ENCODE measurements at regions not wholly inside any gene's neighbourhood (a gene's known extent, or its start where the extent isn't known, plus 50 kb on each side); places are given as distances from the start of the nearest gene placed in this dataset.
A peak's percentile ranks its signal among the peaks of the same experiment; 100 is the strongest.

DNA sequence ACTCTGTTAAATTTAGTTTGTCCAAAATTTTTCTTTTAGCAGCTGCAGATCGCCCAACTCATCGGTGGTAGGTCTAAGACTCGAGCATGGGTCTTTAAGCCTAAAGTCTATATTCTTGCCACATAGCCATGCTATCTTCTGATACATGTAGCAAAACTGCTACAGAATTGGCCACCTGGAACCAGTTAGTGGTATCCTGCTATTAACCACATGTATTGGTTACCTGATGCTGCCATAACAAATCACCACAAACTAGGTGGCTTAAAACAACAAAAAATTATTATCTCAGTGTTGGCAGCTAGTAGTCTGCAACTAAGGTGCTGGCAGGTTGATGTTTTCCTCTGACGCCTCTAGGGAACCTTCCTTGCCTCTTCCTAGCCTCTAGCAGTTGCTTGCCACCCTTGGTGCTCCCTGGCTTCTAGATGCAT is 96.7 kb upstream of the PIK3CG start:
- peak overlapping the region; percentile 14 to 82 for H4K8ac ChIP-seq (ENCODE audit: low read depth in 2 of 2, low read length in 2 of 2)
- H3K18ac ChIP-seq (ENCODE audit: low read depth, low read length) = peak overlapping the region; percentile 44
- H3K56ac ChIP-seq (ENCODE audit: extremely low read depth, insufficient read depth, low read length) = peak overlapping the region; percentile 27
- H3K36me3 ChIP-seq (ENCODE audit: control insufficient read depth, insufficient read depth, low read length) = no peaks in the 10 kb centered on the region
- peaks cover 29% of the 10 kb centered on the region for H3K4me1 ChIP-seq (ENCODE audit: control insufficient read depth, insufficient read depth, low read length)
- peak overlapping the region; percentile 85 for H2BK20ac ChIP-seq (ENCODE audit: low read depth, low read length)
- H3K4ac ChIP-seq (ENCODE audit: low read depth, low read length) = peak overlapping the region; percentile 85
- ChIA-PET POLR2A (ENCODE audit: unreplicated experiment) (no interaction called here), CTCF (interaction anchor here (0.6 to 0.7 kb wide), 3 partner anchors 12 to 592 kb away, joined by 3 read pairs; no protein-coding TSS in a partner anchor)
- peak overlapping the region; percentile 99 for H2BK5ac ChIP-seq (ENCODE audit: low read depth, low read length, poor library complexity, severe bottlenecking)
- ATAC-seq (ENCODE audit: low read depth) = no peak; the same call in 1 of the 2 replicates
- TF ChIP-seq NFE2L2 (IDR thresholded peaks at IDR 0.05; ENCODE audit: low read depth, low read length) (no peak), POLR2A (IDR thresholded peaks at IDR 0.05; ENCODE audit: low read depth, low read length) (no peak), SMC3 (IDR thresholded peaks at IDR 0.05; ENCODE audit: low read depth, low read length) (no peak), CEBPB (IDR thresholded peaks at IDR 0.05; ENCODE audit: low read depth, low read length) (no peak), MXI1 (IDR thresholded peaks at IDR 0.05; ENCODE audit: borderline replicate concordance, low read depth, low read length) (no peak)
- TF ChIP-seq, protein P1, sequence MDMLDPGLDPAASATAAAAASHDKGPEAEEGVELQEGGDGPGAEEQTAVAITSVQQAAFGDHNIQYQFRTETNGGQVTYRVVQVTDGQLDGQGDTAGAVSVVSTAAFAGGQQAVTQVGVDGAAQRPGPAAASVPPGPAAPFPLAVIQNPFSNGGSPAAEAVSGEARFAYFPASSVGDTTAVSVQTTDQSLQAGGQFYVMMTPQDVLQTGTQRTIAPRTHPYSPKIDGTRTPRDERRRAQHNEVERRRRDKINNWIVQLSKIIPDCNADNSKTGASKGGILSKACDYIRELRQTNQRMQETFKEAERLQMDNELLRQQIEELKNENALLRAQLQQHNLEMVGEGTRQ (IDR thresholded peaks at IDR 0.05; ENCODE audit: low read depth, low read length) = no peak
- peak overlapping the region; percentile 17; the same call in 1 of the 2 replicates for H3K4me3 ChIP-seq (ENCODE audit: insufficient read depth, low read depth, low read length)
- intact Hi-C loops (cut with micrococcal nuclease) (no loop called here), in situ Hi-C loops (cut with MboI; ENCODE audit: low sequenced_read_pairs) (no loop called here), dilution Hi-C loops (cut with HindIII; ENCODE audit: low sequenced_read_pairs, unreplicated experiment) (no loop called here)
- H2AK9ac ChIP-seq (replicated peaks; ENCODE audit: low read depth, low read length, poor library complexity) = no peak overlapping the region
- peak overlapping the region; percentile 89 for H2BK15ac ChIP-seq (ENCODE audit: low read depth, low read length)
- peak overlapping the region; percentile 94 for H2AK5ac ChIP-seq (ENCODE audit: low read depth, low read length)
- peak overlapping the region; percentile 84; the same call in 1 of the 2 replicates for H3K27ac ChIP-seq (ENCODE audit: insufficient read depth, low read length)
- peaks cover 27 to 55% of the 10 kb centered on the region in 2 experiments; a peak in 3 of 4 replicates for H3K79me1 ChIP-seq (ENCODE audit: low read depth in 1 of 2, low read length in 2 of 2)
- H3K23ac ChIP-seq (ENCODE audit: low read depth, low read length) = peak overlapping the region; percentile 65
- H4K5ac ChIP-seq (ENCODE audit: low read depth, low read length) = peak overlapping the region; percentile 36
- H3K14ac ChIP-seq (replicated peaks; ENCODE audit: low read depth, low read length) = peak overlapping the region; percentile 52
- H3K4me2 ChIP-seq (ENCODE audit: low read depth, low read length) = peak overlapping the region; percentile 82
- peaks cover 13% of the 10 kb centered on the region for H3K9me1 ChIP-seq (ENCODE audit: insufficient read depth, low read length)
- BruUV-seq (replicated peaks) = no TSS peak
- peak overlapping the region; percentile 88 for H4K91ac ChIP-seq (ENCODE audit: insufficient read depth, low read depth, low read length)
- H3K9ac ChIP-seq (ENCODE audit: low read depth, low read length) = no peak overlapping the region
- H3K27me3 ChIP-seq (ENCODE audit: control insufficient read depth, insufficient read depth, low read length) = no peaks in the 10 kb centered on the region
- H2AFZ ChIP-seq (replicated peaks; ENCODE audit: low read length, poor library complexity) = no peak overlapping the region
- H4K20me1 ChIP-seq (ENCODE audit: insufficient read depth, low read length) = no peaks in the 10 kb centered on the region
- H2BK120ac ChIP-seq (ENCODE audit: low read depth, low read length) = peak overlapping the region; percentile 100
- no peaks in the 10 kb centered on the region for H3K9me3 ChIP-seq (ENCODE audit: control insufficient read depth, insufficient read depth, low read length)
- no peak for DNase-seq
- no CpG with 5 or more reads among the region's 4 CpGs for WGBS, 2 experiments (ENCODE audit: extremely low coverage in 2 of 2, insufficient read length in 1 of 2)
